HFFc6 (cell line): ENCODE measurements at regions not wholly inside any gene's neighbourhood (a gene's known extent, or its start where the extent isn't known, plus 50 kb on each side); places are given as distances from the start of the nearest gene placed in this dataset.

ENCODE experiments used
- DNase-seq: peaks from one replicate; pipeline ENCODE4 v3.0.0-alpha.2; 2018
- H3K27ac Mint-ChIP-seq: 2 replicates; pipeline ENCODE4 v1.8.0; 2020; ENCODE audit warnings: mild to moderate bottlenecking, mixed read lengths
- H3K27me3 Mint-ChIP-seq: 2 replicates; pipeline ENCODE4 v1.8.0; 2021; ENCODE audit warnings: mild to moderate bottlenecking, moderate library complexity, mixed read lengths; ENCODE audit not compliant: insufficient read depth
- H3K36me3 Mint-ChIP-seq: 2 replicates; pipeline ENCODE4 v1.8.0; 2021; ENCODE audit warnings: low read depth, mixed read lengths
- H3K4me1 Mint-ChIP-seq: 2 replicates; pipeline ENCODE4 v1.8.0; 2020; ENCODE audit warnings: low read depth, mixed read lengths
- H3K4me3 Mint-ChIP-seq: 2 replicates; pipeline ENCODE4 v1.8.0; 2020; ENCODE audit warnings: mild to moderate bottlenecking, moderate library complexity, mixed read lengths
- H3K9me3 Mint-ChIP-seq: 2 replicates; pipeline ENCODE4 v1.8.0; 2020; ENCODE audit warnings: mild to moderate bottlenecking, mixed read lengths
- CTCF ChIP-seq: fragments of 200-600 bp; sonication (generic); IDR thresholded peaks from 2 replicates; pipeline ENCODE4 v1.5.0; 2021; ENCODE audit warnings: antibody characterized with exemption, mild to moderate bottlenecking

- Mint-ChIP-seq H3K36me3 (no peaks in the 10 kb centered on the region), H3K27ac (no peak overlapping the region), H3K4me3 (no peak overlapping the region), H3K9me3 (peaks cover 41% of the 10 kb centered on the region), H3K27me3 (no peaks in the 10 kb centered on the region), H3K4me1 (no peaks in the 10 kb centered on the region)
- no peak for TF ChIP-seq CTCF
- DNase-seq, result no peak
These were observed 777.8 kb upstream of the NRSN1 start for GRCh38 chr6:23348185-23348584.

GRCh38 chr6:23349521-23350147 lies 776.4 kb upstream of the NRSN1 start:
- Mint-ChIP-seq H3K27ac (no peak overlapping the region), H3K9me3 (peaks cover 39% of the 10 kb centered on the region)
- no peak for TF ChIP-seq CTCF

GRCh38 chr6:23350752-23351453 lies 775.1 kb upstream of the NRSN1 start:
- TF ChIP-seq CTCF, result no peak
- peaks cover 36% of the 10 kb centered on the region for H3K9me3 Mint-ChIP-seq
- H3K4me1 Mint-ChIP-seq, result no peaks in the 10 kb centered on the region
- no peak for DNase-seq
- no peak overlapping the region for H3K27ac Mint-ChIP-seq
- H3K27me3 Mint-ChIP-seq, result no peaks in the 10 kb centered on the region
- H3K4me3 Mint-ChIP-seq, result no peak overlapping the region
- no peaks in the 10 kb centered on the region for H3K36me3 Mint-ChIP-seq

More at GRCh38 chr6:23349521-23350147, 776.4 kb upstream of the NRSN1 start:
- Mint-ChIP-seq H3K27me3 (no peaks in the 10 kb centered on the region), H3K36me3 (no peaks in the 10 kb centered on the region), H3K4me3 (no peak overlapping the region), H3K4me1 (no peaks in the 10 kb centered on the region)
- peak; percentile 13 for DNase-seq

GRCh38 chr6:23354004-23354403 lies 772.0 kb upstream of the NRSN1 start:
- Mint-ChIP-seq H3K36me3 (no peaks in the 10 kb centered on the region), H3K9me3 (peaks cover 23% of the 10 kb centered on the region), H3K4me1 (no peaks in the 10 kb centered on the region), H3K27me3 (no peaks in the 10 kb centered on the region), H3K4me3 (no peak overlapping the region), H3K27ac (no peak overlapping the region)
- no peak for TF ChIP-seq CTCF
- no peak for DNase-seq

GRCh38 chr6:23357185-23357766 lies 768.7 kb upstream of the NRSN1 start:
- Mint-ChIP-seq H3K4me3 (no peak overlapping the region), H3K4me1 (no peaks in the 10 kb centered on the region), H3K27me3 (no peaks in the 10 kb centered on the region), H3K27ac (no peak overlapping the region), H3K9me3 (peaks cover 27% of the 10 kb centered on the region), H3K36me3 (no peaks in the 10 kb centered on the region)
- DNase-seq, result no peak
- no peak for TF ChIP-seq CTCF
